GM15510 (cell line): ENCODE measurements at regions not wholly inside any gene's neighbourhood (a gene's known extent, or its start where the extent isn't known, plus 50 kb on each side); places are given as distances from the start of the nearest gene placed in this dataset.

Source experiments
- POLR2A ChIP-seq: IDR thresholded peaks from 3 replicates; pipeline ENCODE4 v1.6.1; 2011; ENCODE audit warnings: borderline replicate concordance; ENCODE audit not compliant: insufficient read length; ENCODE audit errors: extremely low read depth

GRCh38 chr12:68438601-68439000, 106.4 kb upstream of the MDM1 start:
- no peak for TF ChIP-seq POLR2A

GRCh38 chr12:68439368-68440045, 107.3 kb upstream of the MDM1 start:
- TF ChIP-seq POLR2A, result no peak

GRCh38 chr12:68440068-68440581, 108.0 kb upstream of the MDM1 start:
- TF ChIP-seq POLR2A, result no peak

GRCh38 chr12:68441167-68441566, 109.0 kb upstream of the MDM1 start:
- TF ChIP-seq POLR2A, result no peak

- no peak for TF ChIP-seq POLR2A
Measured at GRCh38 chr12:68445824-68446223, 113.7 kb upstream of the MDM1 start.

GRCh38 chr12:68446384-68446783, 114.2 kb upstream of the MDM1 start:
- no peak for TF ChIP-seq POLR2A

- no peak for TF ChIP-seq POLR2A
Measured at GRCh38 chr12:68446901-68447796, 115.0 kb upstream of the MDM1 start.

GRCh38 chr12:68447797-68448260, 115.7 kb upstream of the MDM1 start:
- no peak for TF ChIP-seq POLR2A

GRCh38 chr12:68449196-68449595, 117.0 kb upstream of the MDM1 start:
- TF ChIP-seq POLR2A, result no peak

GRCh38 chr12:68450947-68451260, 118.7 kb upstream of the MDM1 start:
- TF ChIP-seq POLR2A, result no peak

GRCh38 chr12:68451261-68452077, 119.3 kb upstream of the MDM1 start:
- peak; percentile 11 for TF ChIP-seq POLR2A

- no peak for TF ChIP-seq POLR2A
Measured at GRCh38 chr12:68452078-68452715, 120.0 kb upstream of the MDM1 start.

GRCh38 chr12:68453278-68453677, 121.1 kb upstream of the MDM1 start:
- TF ChIP-seq POLR2A, result no peak

- TF ChIP-seq POLR2A, result no peak
Measured at GRCh38 chr12:68453876-68454275, 121.7 kb upstream of the MDM1 start.

GRCh38 chr12:68454892-68455291, 122.7 kb upstream of the MDM1 start:
- no peak for TF ChIP-seq POLR2A

- TF ChIP-seq POLR2A, result no peak
Measured at GRCh38 chr12:68455691-68456345, 123.7 kb upstream of the MDM1 start.
